Body of pancreas (tissue), 4 donors: ENCODE measurements at regions not wholly inside any gene's neighbourhood (a gene's known extent, or its start where the extent isn't known, plus 50 kb on each side); places are given as distances from the start of the nearest gene placed in this dataset.

ENCODE experiments used
- ATAC-seq: fragments of 150-250 bp; one replicate; pipeline ENCODE4 v1.9.1; 2016
- DNase-seq, 4 donors: peaks; one replicate each; pipeline ENCODE4 v3.0.0-alpha.2; 2019
- H3K27ac ChIP-seq, 4 donors: fragments of 200-600 bp; sonication (generic); 1 replicate in 3 of 4; 2 replicates in 1 of 4; pipeline versions ENCODE4 v1.5.1 to v1.6.1; 2016 to 2019; ENCODE audit warnings: mild to moderate bottlenecking in 1 of 4, mixed read lengths in 1 of 4, moderate library complexity in 1 of 4
- H3K27me3 ChIP-seq, 2 donors: fragments of 200-600 bp; sonication (generic); one replicate each; pipeline ENCODE4 v1.6.0; 2016; ENCODE audit warnings: mild to moderate bottlenecking in 1 of 2
- H3K36me3 ChIP-seq, 2 donors: fragments of 200-600 bp; sonication (generic); replicated peaks in 1 of 2; 2 replicates each; pipeline ENCODE4 v1.5.1; 2016; ENCODE audit warnings: low read depth in 2 of 2; ENCODE audit not compliant: insufficient read depth in 1 of 2
- H3K4me1 ChIP-seq: fragments of 200-600 bp; sonication (generic); one replicate; pipeline ENCODE4 v1.6.0; 2016
- H3K4me3 ChIP-seq, 2 donors: fragments of 200-600 bp; sonication (generic); 1 replicate in 1 of 2; 2 replicates in 1 of 2; pipeline ENCODE4 v1.5.1; 2016 to 2019
- H3K9me3 ChIP-seq, 3 donors: fragments of 200-600 bp; sonication (generic); 1 replicate in 2 of 3; 2 replicates in 1 of 3; pipeline ENCODE4 v1.5.1; 2016
- POLR2A ChIP-seq, 3 donors: fragments of 450-650 bp; IDR thresholded peaks; one replicate each; pipeline ENCODE4 v1.6.1; 2016; ENCODE audit warnings: antibody characterized with exemption in 3 of 3, mild to moderate bottlenecking in 2 of 3
- WGBS, 2 donors: methylation state at CpG; one replicate each; pipeline ENCODE4 v1.1.5; 2017; 5-methylcytosine and 5-hydroxymethylcytosine counted together
- intact Hi-C: fragments of 100-400 bp; cut with DNase I; formaldehyde crosslinking; loops from one replicate; pipeline ENCODE4 v1.15.1; 2023
- TF ChIP-seq, protein P1 (sequence below), 7 experiments: fragments of 450-650 bp in 4 of 7; fragments of 200-600 bp in 3 of 7; sonication (generic) in 3 of 7; IDR thresholded peaks; one replicate each; pipeline ENCODE4 v1.5.1; 2016 to 2019; ENCODE audit warnings: antibody characterized with exemption in 7 of 7

- intact Hi-C loops: no loop called here
- 30 to 31% methylated on average over 12 of the region's 12 CpGs for WGBS, 2 donors
- ATAC-seq: no peak
- Histone ChIP-seq H3K36me3 (no peaks in the 10 kb centered on the region), H3K27me3 (no peaks in the 10 kb centered on the region), H3K4me3 (no peak overlapping the region), H3K4me1 (no peaks in the 10 kb centered on the region), H3K9me3 (no peaks in the 10 kb centered on the region), H3K27ac (no peak overlapping the region)
- DNase-seq: no peak
- TF ChIP-seq POLR2A (IDR thresholded peaks at IDR 0.05): no peak
- TF ChIP-seq, protein P1, sequence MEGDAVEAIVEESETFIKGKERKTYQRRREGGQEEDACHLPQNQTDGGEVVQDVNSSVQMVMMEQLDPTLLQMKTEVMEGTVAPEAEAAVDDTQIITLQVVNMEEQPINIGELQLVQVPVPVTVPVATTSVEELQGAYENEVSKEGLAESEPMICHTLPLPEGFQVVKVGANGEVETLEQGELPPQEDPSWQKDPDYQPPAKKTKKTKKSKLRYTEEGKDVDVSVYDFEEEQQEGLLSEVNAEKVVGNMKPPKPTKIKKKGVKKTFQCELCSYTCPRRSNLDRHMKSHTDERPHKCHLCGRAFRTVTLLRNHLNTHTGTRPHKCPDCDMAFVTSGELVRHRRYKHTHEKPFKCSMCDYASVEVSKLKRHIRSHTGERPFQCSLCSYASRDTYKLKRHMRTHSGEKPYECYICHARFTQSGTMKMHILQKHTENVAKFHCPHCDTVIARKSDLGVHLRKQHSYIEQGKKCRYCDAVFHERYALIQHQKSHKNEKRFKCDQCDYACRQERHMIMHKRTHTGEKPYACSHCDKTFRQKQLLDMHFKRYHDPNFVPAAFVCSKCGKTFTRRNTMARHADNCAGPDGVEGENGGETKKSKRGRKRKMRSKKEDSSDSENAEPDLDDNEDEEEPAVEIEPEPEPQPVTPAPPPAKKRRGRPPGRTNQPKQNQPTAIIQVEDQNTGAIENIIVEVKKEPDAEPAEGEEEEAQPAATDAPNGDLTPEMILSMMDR (IDR thresholded peaks at IDR 0.05): no peak
Observed at GRCh38 chr16:64167936-64168335, 953.9 kb downstream of the CDH11 start.

DNA sequence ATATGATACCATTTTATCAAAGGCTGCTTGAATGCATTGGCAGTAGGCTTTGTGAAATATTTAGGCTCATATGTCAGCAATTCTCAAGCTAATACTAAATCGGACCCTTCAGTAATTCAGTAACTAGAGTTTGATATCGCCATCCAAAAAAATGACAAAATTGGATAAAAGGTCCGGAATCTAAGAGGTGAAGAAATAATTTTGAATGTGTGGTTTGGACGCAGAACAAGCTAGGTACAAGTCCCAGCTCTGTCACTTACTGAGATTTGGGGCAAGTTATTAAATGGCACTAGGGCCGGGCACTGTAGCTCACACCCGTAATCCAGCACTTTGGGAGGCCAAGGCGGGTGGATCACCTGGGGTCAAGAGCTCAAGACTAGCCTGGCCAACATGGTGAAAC is 956.5 kb downstream of the CDH11 start:
- Histone ChIP-seq H3K27ac (no peak overlapping the region), H3K27me3 (no peaks in the 10 kb centered on the region), H3K9me3 (no peaks in the 10 kb centered on the region), H3K36me3 (no peaks in the 10 kb centered on the region), H3K4me1 (no peaks in the 10 kb centered on the region), H3K4me3 (no peak overlapping the region)
- DNase-seq (no peak), ATAC-seq (no peak)
- intact Hi-C loops: no loop called here
- TF ChIP-seq, protein P1 (IDR thresholded peaks at IDR 0.05): no peak
- no peak for TF ChIP-seq POLR2A (IDR thresholded peaks at IDR 0.05)
- WGBS, 2 donors: 56 to 59% methylated on average over 7 of the region's 7 CpGs

GRCh38 chr16:64162613-64163375 is 959.1 kb downstream of the CDH11 start:
- ATAC-seq: no peak
- no peaks in the 10 kb centered on the region for H3K9me3 ChIP-seq
- no peak for TF ChIP-seq POLR2A (IDR thresholded peaks at IDR 0.05)
- TF ChIP-seq, protein P1 (IDR thresholded peaks at IDR 0.05): no peak
- intact Hi-C loops: no loop called here
- no peak overlapping the region for H3K4me3 ChIP-seq
- no peaks in the 10 kb centered on the region for H3K27me3 ChIP-seq
- H3K36me3 ChIP-seq: no peaks in the 10 kb centered on the region
- H3K4me1 ChIP-seq: no peaks in the 10 kb centered on the region
- WGBS, 2 donors: 54 to 66% methylated on average over 4 of the region's 4 CpGs
- H3K27ac ChIP-seq: no peak overlapping the region
- no peak for DNase-seq

GRCh38 chr16:64159976-64160375 is 961.9 kb downstream of the CDH11 start:
- 72 to 92% methylated on average over 2 of the region's 2 CpGs for WGBS, 2 donors
- no peaks in the 10 kb centered on the region for H3K4me1 ChIP-seq
- DNase-seq: no peak
- H3K4me3 ChIP-seq: no peak overlapping the region
- TF ChIP-seq, protein P1 (IDR thresholded peaks at IDR 0.05): no peak
- no peak for TF ChIP-seq POLR2A (IDR thresholded peaks at IDR 0.05)
- H3K27me3 ChIP-seq: no peaks in the 10 kb centered on the region
- no peak overlapping the region for H3K27ac ChIP-seq
- no peaks in the 10 kb centered on the region for H3K36me3 ChIP-seq
- intact Hi-C loops: no loop called here
- no peaks in the 10 kb centered on the region for H3K9me3 ChIP-seq
- ATAC-seq: no peak
